ENCODE measurements at regions not wholly inside any gene's neighbourhood (a gene's known extent, or its start where the extent isn't known, plus 50 kb on each side); places are given as distances from the start of the nearest gene placed in this dataset.

DNA sequence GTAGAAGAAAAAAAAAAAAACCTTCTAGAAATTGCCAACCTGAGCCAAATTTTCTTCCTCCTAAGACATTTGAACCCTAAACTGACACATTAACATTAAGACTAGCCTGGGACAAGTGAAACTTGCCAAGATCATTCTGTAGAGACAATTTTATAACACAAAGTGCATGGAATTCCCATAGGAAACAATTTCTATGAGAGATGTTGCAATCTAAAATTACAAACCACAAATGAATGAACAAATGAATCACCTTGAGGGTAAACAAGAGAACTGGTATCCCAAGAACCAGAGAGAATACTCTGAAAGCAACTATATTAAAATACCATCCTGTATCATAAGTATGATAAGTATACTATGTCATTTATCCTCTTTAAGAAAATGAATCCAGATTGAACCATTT lies 165.3 kb downstream of the DICER1 start:
- Histone ChIP-seq H3K36me3 (ENCODE audit: insufficient read depth, low read depth, low read length) (no peaks in the 10 kb centered on the region), H3K9me3 (ENCODE audit: insufficient read depth, low read depth, low read length) (no peaks in the 10 kb centered on the region), H3K9ac (ENCODE audit: low read depth, low read length) (no peak overlapping the region), H3K4me3 (ENCODE audit: low read length) (no peak overlapping the region), H3K27ac (ENCODE audit: low read length) (no peak overlapping the region), H3K27me3 (ENCODE audit: insufficient read depth, low read length) (no peaks in the 10 kb centered on the region), H3K4me1 (ENCODE audit: insufficient read depth, low read length) (no peaks in the 10 kb centered on the region)

GRCh38 chr14:94989946-94990345 lies 167.4 kb downstream of the DICER1 start:
- H3K4me1 ChIP-seq (ENCODE audit: insufficient read depth, low read length) = no peaks in the 10 kb centered on the region
- no peaks in the 10 kb centered on the region for H3K27me3 ChIP-seq (ENCODE audit: insufficient read depth, low read length)
- H3K9me3 ChIP-seq (ENCODE audit: insufficient read depth, low read depth, low read length) = no peaks in the 10 kb centered on the region
- no peak overlapping the region for H3K4me3 ChIP-seq (ENCODE audit: low read length)
- no peaks in the 10 kb centered on the region for H3K36me3 ChIP-seq (ENCODE audit: insufficient read depth, low read depth, low read length)
- no peak overlapping the region for H3K27ac ChIP-seq (ENCODE audit: low read length)
- H3K9ac ChIP-seq (ENCODE audit: low read depth, low read length) = no peak overlapping the region

- no peaks in the 10 kb centered on the region for H3K36me3 ChIP-seq (ENCODE audit: insufficient read depth, low read depth, low read length)
- no peaks in the 10 kb centered on the region for H3K9me3 ChIP-seq (ENCODE audit: insufficient read depth, low read depth, low read length)
- no peaks in the 10 kb centered on the region for H3K4me1 ChIP-seq (ENCODE audit: insufficient read depth, low read length)
- no peak overlapping the region for H3K4me3 ChIP-seq (ENCODE audit: low read length)
- H3K27me3 ChIP-seq (ENCODE audit: insufficient read depth, low read length) = no peaks in the 10 kb centered on the region
- no peak overlapping the region for H3K9ac ChIP-seq (ENCODE audit: low read depth, low read length)
- no peak overlapping the region for H3K27ac ChIP-seq (ENCODE audit: low read length)
Observed at GRCh38 chr14:94989417-94989816, 167.9 kb downstream of the DICER1 start.

DNA sequence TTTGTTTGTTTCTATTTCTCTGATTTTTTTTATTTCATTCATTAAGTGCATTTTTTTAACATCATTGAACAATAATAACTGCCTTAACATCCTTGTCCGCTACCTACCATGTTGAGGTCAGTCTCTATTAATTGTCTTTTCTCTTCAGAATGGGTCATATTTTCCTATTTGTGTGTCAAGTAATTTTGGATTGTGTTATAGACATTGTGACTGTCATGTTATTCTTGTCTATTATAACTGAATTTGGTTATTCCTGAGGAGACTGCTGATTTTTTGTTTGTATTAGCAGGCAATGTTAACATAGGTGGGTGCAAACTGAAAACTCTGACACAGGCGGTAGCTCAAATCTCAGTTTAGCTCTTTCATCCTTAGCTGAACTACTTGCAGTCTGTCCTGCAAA lies 169.9 kb downstream of the DICER1 start:
- no peaks in the 10 kb centered on the region for H3K27me3 ChIP-seq (ENCODE audit: insufficient read depth, low read length)

GRCh38 chr14:94979891-94980290 lies 177.4 kb downstream of the DICER1 start:
- Histone ChIP-seq H3K27me3 (ENCODE audit: insufficient read depth, low read length) (no peaks in the 10 kb centered on the region), H3K4me1 (ENCODE audit: insufficient read depth, low read length) (no peaks in the 10 kb centered on the region), H3K4me3 (ENCODE audit: low read length) (no peak overlapping the region), H3K27ac (ENCODE audit: low read length) (no peak overlapping the region), H3K36me3 (ENCODE audit: insufficient read depth, low read depth, low read length) (no peaks in the 10 kb centered on the region), H3K9ac (ENCODE audit: low read depth, low read length) (no peak overlapping the region), H3K9me3 (ENCODE audit: insufficient read depth, low read depth, low read length) (no peaks in the 10 kb centered on the region)

More for the DNA sequence above, 169.9 kb downstream of the DICER1 start:
- Histone ChIP-seq H3K27ac (ENCODE audit: low read length) (no peak overlapping the region), H3K9ac (ENCODE audit: low read depth, low read length) (no peak overlapping the region), H3K4me3 (ENCODE audit: low read length) (no peak overlapping the region), H3K4me1 (ENCODE audit: insufficient read depth, low read length) (no peaks in the 10 kb centered on the region), H3K9me3 (ENCODE audit: insufficient read depth, low read depth, low read length) (no peaks in the 10 kb centered on the region), H3K36me3 (ENCODE audit: insufficient read depth, low read depth, low read length) (no peaks in the 10 kb centered on the region)

DNA sequence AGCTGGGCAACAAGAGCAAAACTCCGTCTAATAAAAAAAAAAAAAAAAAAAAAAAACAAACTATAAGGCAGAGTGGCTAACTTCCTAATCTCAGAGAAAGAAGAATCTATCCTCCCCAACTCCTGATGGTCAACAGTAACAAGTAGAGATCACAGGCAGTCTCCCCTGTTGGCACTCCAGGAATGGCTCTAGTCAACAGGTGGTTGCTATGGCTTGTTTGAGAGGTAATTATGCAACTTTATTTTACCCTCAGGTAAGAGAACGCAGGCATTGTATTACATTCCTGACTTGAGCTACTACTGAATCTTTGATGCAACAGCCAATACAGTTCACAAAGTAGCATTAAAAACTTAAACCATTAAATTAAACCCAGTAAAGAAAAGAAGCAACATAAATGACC lies 180.3 kb downstream of the DICER1 start:
- Histone ChIP-seq H3K4me3 (ENCODE audit: low read length) (no peak overlapping the region), H3K36me3 (ENCODE audit: insufficient read depth, low read depth, low read length) (no peaks in the 10 kb centered on the region), H3K27me3 (ENCODE audit: insufficient read depth, low read length) (no peaks in the 10 kb centered on the region), H3K27ac (ENCODE audit: low read length) (no peak overlapping the region), H3K9me3 (ENCODE audit: insufficient read depth, low read depth, low read length) (no peaks in the 10 kb centered on the region), H3K9ac (ENCODE audit: low read depth, low read length) (no peak overlapping the region), H3K4me1 (ENCODE audit: insufficient read depth, low read length) (no peaks in the 10 kb centered on the region)

GRCh38 chr14:94975366-94975765 lies 182.0 kb downstream of the DICER1 start:
- Histone ChIP-seq H3K27ac (ENCODE audit: low read length) (no peak overlapping the region), H3K9ac (ENCODE audit: low read depth, low read length) (no peak overlapping the region), H3K27me3 (ENCODE audit: insufficient read depth, low read length) (no peaks in the 10 kb centered on the region), H3K4me1 (ENCODE audit: insufficient read depth, low read length) (no peaks in the 10 kb centered on the region), H3K9me3 (ENCODE audit: insufficient read depth, low read depth, low read length) (no peaks in the 10 kb centered on the region), H3K4me3 (ENCODE audit: low read length) (no peak overlapping the region), H3K36me3 (ENCODE audit: insufficient read depth, low read depth, low read length) (no peaks in the 10 kb centered on the region)

- Histone ChIP-seq H3K9ac (ENCODE audit: low read depth, low read length) (no peak overlapping the region), H3K4me1 (ENCODE audit: insufficient read depth, low read length) (no peaks in the 10 kb centered on the region), H3K27ac (ENCODE audit: low read length) (no peak overlapping the region), H3K36me3 (ENCODE audit: insufficient read depth, low read depth, low read length) (no peaks in the 10 kb centered on the region), H3K27me3 (ENCODE audit: insufficient read depth, low read length) (no peaks in the 10 kb centered on the region), H3K4me3 (ENCODE audit: low read length) (no peak overlapping the region), H3K9me3 (ENCODE audit: insufficient read depth, low read depth, low read length) (no peaks in the 10 kb centered on the region)
Observed at GRCh38 chr14:94974893-94975292, 182.4 kb downstream of the DICER1 start.

DNA sequence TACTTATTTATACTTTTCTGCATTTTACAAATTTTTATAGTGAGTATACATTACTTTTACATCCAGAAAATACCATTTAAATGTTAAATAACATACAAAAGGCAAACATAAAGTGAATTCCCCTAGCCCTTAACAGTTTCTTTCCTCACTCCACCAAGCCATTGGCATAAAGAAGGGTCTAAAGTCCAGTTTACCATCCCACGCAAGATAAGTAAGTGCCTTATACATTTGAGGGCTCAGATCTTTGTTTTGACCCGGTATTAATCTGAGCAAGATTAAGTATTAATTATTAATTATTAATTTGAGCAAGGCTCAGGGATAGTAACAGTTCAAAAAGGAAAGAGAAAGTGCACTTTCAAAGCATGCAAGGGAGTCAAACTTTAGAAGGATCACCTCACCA lies 182.9 kb downstream of the DICER1 start:
- Histone ChIP-seq H3K9ac (ENCODE audit: low read depth, low read length) (no peak overlapping the region), H3K27ac (ENCODE audit: low read length) (no peak overlapping the region), H3K36me3 (ENCODE audit: insufficient read depth, low read depth, low read length) (no peaks in the 10 kb centered on the region), H3K9me3 (ENCODE audit: insufficient read depth, low read depth, low read length) (no peaks in the 10 kb centered on the region), H3K4me1 (ENCODE audit: insufficient read depth, low read length) (no peaks in the 10 kb centered on the region), H3K27me3 (ENCODE audit: insufficient read depth, low read length) (no peaks in the 10 kb centered on the region), H3K4me3 (ENCODE audit: low read length) (no peak overlapping the region)

GRCh38 chr14:94971750-94972149 lies 185.6 kb downstream of the DICER1 start:
- H3K36me3 ChIP-seq (ENCODE audit: insufficient read depth, low read depth, low read length) = no peaks in the 10 kb centered on the region
- no peak overlapping the region for H3K9ac ChIP-seq (ENCODE audit: low read depth, low read length)
- no peaks in the 10 kb centered on the region for H3K27me3 ChIP-seq (ENCODE audit: insufficient read depth, low read length)
- no peaks in the 10 kb centered on the region for H3K9me3 ChIP-seq (ENCODE audit: insufficient read depth, low read depth, low read length)
- H3K4me3 ChIP-seq (ENCODE audit: low read length) = no peak overlapping the region
- H3K4me1 ChIP-seq (ENCODE audit: insufficient read depth, low read length) = no peaks in the 10 kb centered on the region
- no peak overlapping the region for H3K27ac ChIP-seq (ENCODE audit: low read length)

GRCh38 chr14:94970941-94971730 lies 186.2 kb downstream of the DICER1 start:
- no peaks in the 10 kb centered on the region for H3K27me3 ChIP-seq (ENCODE audit: insufficient read depth, low read length)
- no peaks in the 10 kb centered on the region for H3K4me1 ChIP-seq (ENCODE audit: insufficient read depth, low read length)
- no peaks in the 10 kb centered on the region for H3K9me3 ChIP-seq (ENCODE audit: insufficient read depth, low read depth, low read length)
- H3K9ac ChIP-seq (ENCODE audit: low read depth, low read length) = no peak overlapping the region
- H3K4me3 ChIP-seq (ENCODE audit: low read length) = no peak overlapping the region
- H3K36me3 ChIP-seq (ENCODE audit: insufficient read depth, low read depth, low read length) = no peaks in the 10 kb centered on the region
- no peak overlapping the region for H3K27ac ChIP-seq (ENCODE audit: low read length)

GRCh38 chr14:94969766-94970165 lies 187.6 kb downstream of the DICER1 start:
- Histone ChIP-seq H3K9ac (ENCODE audit: low read depth, low read length) (no peak overlapping the region), H3K4me1 (ENCODE audit: insufficient read depth, low read length) (no peaks in the 10 kb centered on the region), H3K27ac (ENCODE audit: low read length) (no peak overlapping the region), H3K4me3 (ENCODE audit: low read length) (no peak overlapping the region), H3K27me3 (ENCODE audit: insufficient read depth, low read length) (no peaks in the 10 kb centered on the region), H3K9me3 (ENCODE audit: insufficient read depth, low read depth, low read length) (no peaks in the 10 kb centered on the region), H3K36me3 (ENCODE audit: insufficient read depth, low read depth, low read length) (no peaks in the 10 kb centered on the region)

All from iPS-20b (cell line).